GM18909 (cell line): ENCODE measurements at regions not wholly inside any gene's neighbourhood (a gene's known extent, or its start where the extent isn't known, plus 50 kb on each side); places are given as distances from the start of the nearest gene placed in this dataset.

ENCODE experiments used
- ATAC-seq: cut with Tn5 transposase; IDR thresholded peaks from one replicate; pipeline ENCODE4 v1.9.1; 2021; ENCODE audit warnings: mild to moderate bottlenecking; ENCODE audit not compliant: unreplicated experiment, poor library complexity

GRCh38 chr5:93079046-93079445 lies 502.0 kb downstream of the NR2F1-AS1 start:
- no peak for ATAC-seq

GRCh38 chr5:93078082-93079038 lies 502.7 kb downstream of the NR2F1-AS1 start:
- ATAC-seq, result peak; percentile 75

GRCh38 chr5:93076566-93076965 lies 504.5 kb downstream of the NR2F1-AS1 start:
- no peak for ATAC-seq

- ATAC-seq, result no peak
These were observed 504.9 kb downstream of the NR2F1-AS1 start for GRCh38 chr5:93076096-93076495.

- no peak for ATAC-seq
These were observed 507.5 kb downstream of the NR2F1-AS1 start for GRCh38 chr5:93073547-93073946.

- no peak for ATAC-seq
These were observed 508.1 kb downstream of the NR2F1-AS1 start for GRCh38 chr5:93072831-93073459.

- no peak for ATAC-seq
These were observed 509.3 kb downstream of the NR2F1-AS1 start for GRCh38 chr5:93071710-93072109.

- no peak for ATAC-seq
These were observed 510.1 kb downstream of the NR2F1-AS1 start for GRCh38 chr5:93070938-93071337.

GRCh38 chr5:93069276-93069675 lies 511.7 kb downstream of the NR2F1-AS1 start:
- no peak for ATAC-seq

- ATAC-seq, result no peak
These were observed 518.5 kb downstream of the NR2F1-AS1 start for GRCh38 chr5:93062548-93062947.

GRCh38 chr5:93058309-93058708 lies 522.7 kb downstream of the NR2F1-AS1 start:
- ATAC-seq, result no peak

GRCh38 chr5:93057311-93057710 lies 523.7 kb downstream of the NR2F1-AS1 start:
- ATAC-seq, result no peak

- no peak for ATAC-seq
These were observed 525.0 kb downstream of the NR2F1-AS1 start for GRCh38 chr5:93055971-93056370.

- no peak for ATAC-seq
These were observed 525.5 kb downstream of the NR2F1-AS1 start for GRCh38 chr5:93055561-93055960.

- no peak for ATAC-seq
These were observed 526.4 kb downstream of the NR2F1-AS1 start for GRCh38 chr5:93054424-93055163.

- ATAC-seq, result no peak
These were observed 527.2 kb downstream of the NR2F1-AS1 start for GRCh38 chr5:93053825-93054224.

GRCh38 chr5:93048858-93049257 lies 532.2 kb downstream of the NR2F1-AS1 start:
- no peak for ATAC-seq

- ATAC-seq, result no peak
These were observed 536.0 kb downstream of the NR2F1-AS1 start for GRCh38 chr5:93044859-93045666.

GRCh38 chr5:93039888-93040287 lies 541.1 kb downstream of the NR2F1-AS1 start:
- ATAC-seq, result no peak
